Endothelial cell of umbilical vein (primary cell): ENCODE measurements at regions not wholly inside any gene's neighbourhood (a gene's known extent, or its start where the extent isn't known, plus 50 kb on each side); places are given as distances from the start of the nearest gene placed in this dataset.

Experiments used
- BruUV-seq: library from RNA; stranded (reverse); fragments of 400-500 nt; replicated peaks from 2 replicates; lab custom pipeline; 2021; lab: Mats Ljungman, UMichigan
- CTCF ChIA-PET: fragments of 300-600, 350-600 bp; sonication (Branson Sonifier 250); formaldehyde crosslinking; loops from one replicate; lab custom pipeline; 2021; ENCODE audit warnings: antibody characterized with exemption, inconsistent platforms; lab: Charles Lee
- POLR2A ChIA-PET: fragments of 300-600, 350-600 bp; sonication (Branson Sonifier 250); formaldehyde crosslinking; loops from one replicate; lab custom pipeline; 2021; ENCODE audit warnings: antibody characterized with exemption, inconsistent platforms; lab: Charles Lee
- DNase-seq: peaks from one replicate; pipeline ENCODE4 v3.0.0-alpha.2; 2011; ENCODE audit warnings: low read depth, low spot score
- FAIRE-seq: peaks from 2 replicates; lab custom pipeline; 2011; peaks lifted over from hg19 to GRCh38; lab: Jason Lieb, UNC
- H2AFZ ChIP-seq: 2 replicates; pipeline ENCODE4 v1.6.0; 2012; ENCODE audit warnings: low read depth, low read length, control low read depth, inconsistent platforms
- H3K27ac ChIP-seq: 2 replicates; pipeline ENCODE4 v1.5.1; 2011; ENCODE audit warnings: low read depth, mild to moderate bottlenecking, control low read depth, low read length, moderate library complexity; ENCODE audit not compliant: insufficient read depth
- H3K27me3 ChIP-seq, 2 experiments: 2 replicates each; pipeline versions ENCODE4 v1.6.0 to v1.6.1; 2011; ENCODE audit warnings: low read length in 2 of 2, mixed read lengths in 1 of 2; ENCODE audit not compliant: control insufficient read depth in 2 of 2, insufficient read depth in 2 of 2
- H3K36me3 ChIP-seq, 2 experiments: 2 replicates in 1 of 2; 3 replicates in 1 of 2; pipeline ENCODE4 v1.5.1; 2011; ENCODE audit warnings: low read length in 2 of 2, mild to moderate bottlenecking in 1 of 2, moderate library complexity in 1 of 2; ENCODE audit not compliant: control insufficient read depth in 2 of 2, insufficient read depth in 2 of 2; ENCODE audit errors: extremely low read depth in 1 of 2
- H3K4me1 ChIP-seq: 3 replicates; pipeline ENCODE4 v1.5.1; 2011; ENCODE audit warnings: mild to moderate bottlenecking, low read length; ENCODE audit not compliant: control insufficient read depth, insufficient read depth; ENCODE audit errors: extremely low read depth
- H3K4me2 ChIP-seq: 2 replicates; pipeline ENCODE4 v1.6.1; 2011; ENCODE audit warnings: low read length, control low read depth, mixed read lengths; ENCODE audit not compliant: insufficient read depth
- H3K4me3 ChIP-seq, 3 experiments: fragments of 200-600 bp in 1 of 3; sonication (generic), shearing (Covaris generic) in 1 of 3; replicated peaks in 1 of 3; 2 replicates each; pipeline ENCODE4 v1.5.1; 2011 to 2016; ENCODE audit warnings: control low read depth in 3 of 3, low read length in 3 of 3, mild to moderate bottlenecking in 2 of 3, inconsistent platforms in 1 of 3, low read depth in 1 of 3, moderate library complexity in 1 of 3; ENCODE audit not compliant: insufficient read depth in 1 of 3
- H3K79me2 ChIP-seq: 2 replicates; pipeline ENCODE4 v1.6.0; 2012; ENCODE audit warnings: low read length, inconsistent platforms; ENCODE audit not compliant: control insufficient read depth, insufficient read depth
- H3K9ac ChIP-seq: replicated peaks from 2 replicates; pipeline ENCODE3; 2011; ENCODE audit warnings: low read length, control low read depth; ENCODE audit not compliant: insufficient read depth; ENCODE audit errors: extremely low read depth
- H3K9me1 ChIP-seq: replicated peaks from 3 replicates; pipeline ENCODE4 v1.6.0; 2011; ENCODE audit warnings: mild to moderate bottlenecking, low read length; ENCODE audit not compliant: control insufficient read depth, insufficient read depth; ENCODE audit errors: extremely low read depth
- H3K9me3 ChIP-seq: replicated peaks from 2 replicates; pipeline ENCODE4 v1.5.1; 2012; ENCODE audit warnings: low read length, inconsistent platforms; ENCODE audit not compliant: control insufficient read depth, insufficient read depth
- H4K20me1 ChIP-seq: replicated peaks from 2 replicates; pipeline ENCODE3; 2011; ENCODE audit warnings: mild to moderate bottlenecking, low read length; ENCODE audit not compliant: control insufficient read depth, insufficient read depth; ENCODE audit errors: extremely low read depth
- CTCF ChIP-seq, 2 donors: IDR thresholded peaks; 1 replicate in 1 of 2; 2 replicates in 1 of 2; pipeline ENCODE4 v1.5.1; 2011; ENCODE audit warnings: low read length in 2 of 2, mild to moderate bottlenecking in 2 of 2, moderate library complexity in 2 of 2, control low read depth in 1 of 2, inconsistent platforms in 1 of 2, low read depth in 1 of 2; ENCODE audit not compliant: insufficient read depth in 1 of 2; ENCODE audit errors: extremely low read depth in 1 of 2
- EZH2 ChIP-seq: IDR thresholded peaks from 2 replicates; pipeline ENCODE4 v1.6.1; 2012; ENCODE audit warnings: borderline replicate concordance, low read depth, mild to moderate bottlenecking, moderate library complexity, low read length, inconsistent platforms; ENCODE audit not compliant: severe bottlenecking
- FOS ChIP-seq: IDR thresholded peaks from 2 replicates; pipeline ENCODE4 v1.6.1; 2011; ENCODE audit warnings: mild to moderate bottlenecking, low read length, moderate library complexity, borderline replicate concordance; ENCODE audit not compliant: insufficient read depth
- GATA2 ChIP-seq: IDR thresholded peaks from 2 replicates; pipeline ENCODE4 v1.7.0; 2011; ENCODE audit warnings: low read depth, mild to moderate bottlenecking, moderate library complexity, mixed read lengths, low read length; ENCODE audit not compliant: insufficient read length, insufficient read depth
- JUN ChIP-seq: IDR thresholded peaks from 2 replicates; pipeline ENCODE4 v1.6.1; 2011; ENCODE audit warnings: borderline replicate concordance, low read depth; ENCODE audit not compliant: insufficient read length, insufficient read depth
- MAX ChIP-seq: IDR thresholded peaks from 2 replicates; pipeline ENCODE4 v1.6.1; 2011; ENCODE audit not compliant: insufficient read depth, insufficient read length
- MYC ChIP-seq: IDR thresholded peaks from one replicate; pipeline ENCODE4 v1.6.1; 2011; ENCODE audit warnings: mild to moderate bottlenecking, low read depth, low read length
- POLR2A ChIP-seq: IDR thresholded peaks from 2 replicates; pipeline ENCODE4 v1.6.1; 2012; ENCODE audit warnings: low read depth, mild to moderate bottlenecking, control low read depth, low read length
- POLR2AphosphoS5 ChIP-seq: IDR thresholded peaks from 2 replicates; pipeline ENCODE4 v1.6.1; 2012; ENCODE audit warnings: low read depth, mild to moderate bottlenecking, control low read depth, low read length, moderate library complexity; ENCODE audit not compliant: insufficient read depth
- dilution Hi-C: fragments of 300-500 bp; cut with MboI; formaldehyde crosslinking; loops from one replicate; pipeline ENCODE4 v1.15.0; 2019; ENCODE audit warnings: low sequenced_read_pairs; ENCODE audit not compliant: extremely low pct_ligation_motif_present
- intact Hi-C: fragments of 100-400 bp; cut with micrococcal nuclease; formaldehyde crosslinking; loops from one replicate; pipeline ENCODE4 v1.10.0; 2022

GRCh38 chr6:996271-996852, 303.4 kb upstream of the EXOC2 start:
- DNase-seq (no peak), FAIRE-seq (no peak)
- no peaks in the 10 kb centered on the region for H3K79me2 ChIP-seq
- H2AFZ ChIP-seq, result no peak overlapping the region
- dilution Hi-C loops (no loop called here), intact Hi-C loops (no loop called here)
- H3K4me1 ChIP-seq, result no peaks in the 10 kb centered on the region
- no peak overlapping the region for H3K4me2 ChIP-seq
- no peak overlapping the region for H3K9ac ChIP-seq
- ChIA-PET CTCF (no interaction called here), POLR2A (no interaction called here)
- no peak overlapping the region for H3K27ac ChIP-seq
- no peaks in the 10 kb centered on the region for H4K20me1 ChIP-seq
- no peak overlapping the region for H3K4me3 ChIP-seq
- no peaks in the 10 kb centered on the region for H3K36me3 ChIP-seq
- no peaks in the 10 kb centered on the region for H3K27me3 ChIP-seq
- no peaks in the 10 kb centered on the region for H3K9me1 ChIP-seq
- BruUV-seq, result no TSS peak
- H3K9me3 ChIP-seq, result peaks cover 4% of the 10 kb centered on the region
- TF ChIP-seq POLR2A (no peak), CTCF (IDR thresholded peaks at IDR 0.05; ENCODE audit: extremely low read depth in 1 of 2, insufficient read depth in 1 of 2, low read depth in 1 of 2, low read length in 2 of 2) (no peak), FOS (no peak), MAX (no peak), POLR2AphosphoS5 (no peak), MYC (no peak), JUN (no peak), GATA2 (no peak), EZH2 (no peak)
